Panc1 (cell line): ENCODE measurements at regions not wholly inside any gene's neighbourhood (a gene's known extent, or its start where the extent isn't known, plus 50 kb on each side); places are given as distances from the start of the nearest gene placed in this dataset.

Source experiments
- CTCF ChIP-seq: fragments of 450-650 bp; IDR thresholded peaks from 2 replicates; pipeline ENCODE4 v1.5.1; 2017; ENCODE audit warnings: mild to moderate bottlenecking
- POLR2AphosphoS5 ChIP-seq: IDR thresholded peaks from 2 replicates; pipeline ENCODE4 v1.6.1; 2012; ENCODE audit warnings: mild to moderate bottlenecking, low read depth, low read length, moderate library complexity
- REST ChIP-seq, 2 experiments: IDR thresholded peaks; 2 replicates each; pipeline ENCODE4 v1.6.1; 2011 to 2012; ENCODE audit warnings: low read depth in 2 of 2, control low read depth in 1 of 2, low read length in 1 of 2, mild to moderate bottlenecking in 1 of 2, moderate library complexity in 1 of 2; ENCODE audit not compliant: insufficient read depth in 1 of 2
- SIN3A ChIP-seq: IDR thresholded peaks from 2 replicates; pipeline ENCODE4 v1.6.1; 2012; ENCODE audit warnings: low read depth, mild to moderate bottlenecking, low read length, moderate library complexity, borderline replicate concordance; ENCODE audit not compliant: insufficient read depth
- TCF7L2 ChIP-seq: IDR thresholded peaks from 2 replicates; pipeline ENCODE4 v1.6.1; 2011; ENCODE audit warnings: mild to moderate bottlenecking, low read depth, low read length, inconsistent platforms

GRCh38 chr4:85165808-85166207 lies 199.3 kb upstream of the WDFY3 start:
- TF ChIP-seq CTCF, result peak; percentile 22; the same call in 1 of the 2 replicates
- TF ChIP-seq POLR2AphosphoS5, result no peak
- no peak for TF ChIP-seq REST (IDR thresholded peaks at IDR 0.05; ENCODE audit: insufficient read depth in 1 of 2, low read depth in 2 of 2, low read length in 1 of 2)
- TF ChIP-seq SIN3A, result no peak
- no peak for TF ChIP-seq TCF7L2
